H9 (cell line): ENCODE measurements at regions not wholly inside any gene's neighbourhood (a gene's known extent, or its start where the extent isn't known, plus 50 kb on each side); places are given as distances from the start of the nearest gene placed in this dataset.

Experiments
- DNase-seq: peaks from one replicate; pipeline ENCODE4 v3.0.0-alpha.2; 2017
- H2AFZ ChIP-seq: one replicate; pipeline ENCODE4 v1.6.1; 2013; ENCODE audit warnings: mild to moderate bottlenecking, low read length, control low read depth, moderate library complexity
- H2AK5ac ChIP-seq: 2 replicates; pipeline ENCODE4 v1.6.1; 2013; ENCODE audit warnings: low read length, control low read depth, mixed read lengths; ENCODE audit not compliant: insufficient read length
- H2BK120ac ChIP-seq: one replicate; pipeline ENCODE4 v1.6.1; 2013; ENCODE audit warnings: low read depth, mild to moderate bottlenecking, low read length, control low read depth, inconsistent platforms; ENCODE audit not compliant: poor library complexity, severe bottlenecking
- H2BK12ac ChIP-seq: 2 replicates; pipeline ENCODE4 v1.6.1; 2013; ENCODE audit warnings: low read length, control low read depth, mixed read lengths, low read depth; ENCODE audit not compliant: insufficient read length
- H2BK15ac ChIP-seq: 2 replicates; pipeline ENCODE4 v1.6.1; 2013; ENCODE audit warnings: low read depth, low read length, control low read depth
- H2BK20ac ChIP-seq: one replicate; pipeline ENCODE4 v1.6.1; 2013; ENCODE audit warnings: low read depth, mild to moderate bottlenecking, low read length, control low read depth, inconsistent platforms; ENCODE audit not compliant: poor library complexity, severe bottlenecking
- H2BK5ac ChIP-seq: 2 replicates; pipeline ENCODE4 v1.6.1; 2013; ENCODE audit warnings: low read length, control low read depth, mixed read lengths; ENCODE audit not compliant: insufficient read length
- H3K14ac ChIP-seq: 2 replicates; pipeline ENCODE4 v1.6.1; 2013; ENCODE audit warnings: low read length, control low read depth; ENCODE audit not compliant: insufficient read depth
- H3K18ac ChIP-seq: 2 replicates; pipeline ENCODE4 v1.6.1; 2013; ENCODE audit warnings: low read depth, mild to moderate bottlenecking, mixed read lengths, low read length, control low read depth; ENCODE audit not compliant: insufficient read length
- H3K23ac ChIP-seq: 2 replicates; pipeline ENCODE4 v1.6.1; 2013; ENCODE audit warnings: low read length, control low read depth, mixed read lengths, low read depth; ENCODE audit not compliant: insufficient read length
- H3K23me2 ChIP-seq: 2 replicates; pipeline ENCODE4 v1.6.1; 2013; ENCODE audit warnings: low read depth, mild to moderate bottlenecking, mixed read lengths, low read length, control low read depth; ENCODE audit not compliant: insufficient read length, poor library complexity, severe bottlenecking
- H3K27ac ChIP-seq: 2 replicates; pipeline ENCODE4 v1.5.1; 2013; ENCODE audit warnings: low read length, control low read depth, mixed read lengths, low read depth; ENCODE audit not compliant: insufficient read length
- H3K27me3 ChIP-seq: 2 replicates; pipeline ENCODE4 v1.6.1; 2013; ENCODE audit warnings: low read length, control low read depth, inconsistent platforms; ENCODE audit not compliant: insufficient read depth
- H3K4ac ChIP-seq: 2 replicates; pipeline ENCODE4 v1.6.1; 2013; ENCODE audit warnings: low read depth, mild to moderate bottlenecking, control low read depth, inconsistent platforms, low read length, moderate library complexity
- H3K4me1 ChIP-seq: 2 replicates; pipeline ENCODE4 v1.6.1; 2013; ENCODE audit warnings: low read length, control low read depth, inconsistent platforms; ENCODE audit not compliant: insufficient read depth
- H3K4me2 ChIP-seq: 2 replicates; pipeline ENCODE4 v1.6.1; 2013; ENCODE audit warnings: low read length, control low read depth, mixed read lengths; ENCODE audit not compliant: insufficient read length, insufficient read depth
- H3K56ac ChIP-seq: 2 replicates; pipeline ENCODE4 v1.6.1; 2013; ENCODE audit warnings: low read depth, mild to moderate bottlenecking, mixed read lengths, low read length, control low read depth; ENCODE audit not compliant: insufficient read length
- H3K79me1 ChIP-seq: 2 replicates; pipeline ENCODE4 v1.6.1; 2013; ENCODE audit warnings: low read depth, mild to moderate bottlenecking, moderate library complexity, low read length, control low read depth, inconsistent platforms; ENCODE audit not compliant: insufficient read depth, poor library complexity, severe bottlenecking
- H3K79me2 ChIP-seq: 2 replicates; pipeline ENCODE4 v1.6.1; 2013; ENCODE audit warnings: low read length, control low read depth, inconsistent platforms; ENCODE audit not compliant: insufficient read depth
- H3K9ac ChIP-seq: 2 replicates; pipeline ENCODE4 v1.6.1; 2013; ENCODE audit warnings: low read length, control low read depth, mixed read lengths; ENCODE audit not compliant: insufficient read length; ENCODE audit errors: extremely low read depth
- H3K9me3 ChIP-seq: one replicate; pipeline ENCODE4 v1.6.1; 2013; ENCODE audit warnings: low read depth, low read length, inconsistent platforms; ENCODE audit not compliant: control insufficient read depth
- H3T11ph ChIP-seq: one replicate; pipeline ENCODE4 v1.6.1; 2013; ENCODE audit warnings: mild to moderate bottlenecking, low read length, control low read depth, inconsistent platforms
- H4K20me1 ChIP-seq: one replicate; pipeline ENCODE4 v1.6.1; 2013; ENCODE audit not compliant: control insufficient read depth, insufficient read length, insufficient read depth
- H4K5ac ChIP-seq: 2 replicates; pipeline ENCODE4 v1.6.1; 2013; ENCODE audit warnings: low read depth, mild to moderate bottlenecking, mixed read lengths, low read length, control low read depth; ENCODE audit not compliant: insufficient read length
- H4K8ac ChIP-seq: replicated peaks from 2 replicates; pipeline ENCODE4 v1.6.1; 2013; ENCODE audit warnings: low read length, control low read depth, mixed read lengths, low read depth; ENCODE audit not compliant: insufficient read length
- H4K91ac ChIP-seq: 2 replicates; pipeline ENCODE4 v1.6.1; 2013; ENCODE audit warnings: low read depth, mild to moderate bottlenecking, moderate library complexity, mixed read lengths, low read length, control low read depth; ENCODE audit not compliant: insufficient read length
- H3K27ac Mint-ChIP-seq, 3 experiments: 2 replicates in 2 of 3; 3 replicates in 1 of 3; pipeline ENCODE4 v1.8.0; 2020 to 2021; ENCODE audit warnings: mixed read lengths in 3 of 3, mild to moderate bottlenecking in 1 of 3, moderate library complexity in 1 of 3
- H3K27me3 Mint-ChIP-seq: 2 replicates; pipeline ENCODE4 v1.8.0; 2021; ENCODE audit warnings: low read depth, mild to moderate bottlenecking, moderate library complexity, mixed read lengths
- H3K36me3 Mint-ChIP-seq, 3 experiments: 2 replicates in 2 of 3; 3 replicates in 1 of 3; pipeline ENCODE4 v1.8.0; 2020 to 2021; ENCODE audit warnings: low read depth in 3 of 3, mixed read lengths in 3 of 3; ENCODE audit not compliant: insufficient read depth in 1 of 3
- H3K4me1 Mint-ChIP-seq, 2 experiments: 2 replicates each; pipeline ENCODE4 v1.8.0; 2020; ENCODE audit warnings: mixed read lengths in 2 of 2
- H3K4me3 Mint-ChIP-seq, 2 experiments: 2 replicates in 1 of 2; 3 replicates in 1 of 2; pipeline ENCODE4 v1.8.0; 2020 to 2021; ENCODE audit warnings: mild to moderate bottlenecking in 2 of 2, mixed read lengths in 2 of 2, moderate library complexity in 1 of 2
- H3K9me3 Mint-ChIP-seq, 2 experiments: 2 replicates in 1 of 2; 3 replicates in 1 of 2; pipeline ENCODE4 v1.8.0; 2020; ENCODE audit warnings: mild to moderate bottlenecking in 2 of 2, mixed read lengths in 2 of 2, moderate library complexity in 1 of 2
- CTCF ChIP-seq: fragments of 200-600 bp; sonication (generic); conservative IDR thresholded peaks from 3 replicates; pipeline ENCODE4 v1.8.0; 2021; ENCODE audit warnings: antibody characterized with exemption, mild to moderate bottlenecking
- WGBS: extraction: QIAGEN DNeasy Blood & Tissue Kit; methylation state at CpG from one replicate; pipeline ENCODE4 v1.1.7; 2013; ENCODE audit warnings: missing lambda C conversion rate, low lambda C conversion rate, mixed read lengths; ENCODE audit not compliant: insufficient read length; ENCODE audit errors: extremely low coverage; 5-methylcytosine and 5-hydroxymethylcytosine counted together

- H3K4me1 Mint-ChIP-seq, result peaks cover 0 to 11% of the 10 kb centered on the region in 2 experiments; a peak in 1 of 4 replicates
- Histone ChIP-seq H3K56ac (no peak overlapping the region), H2BK12ac (no peak overlapping the region), H3K23ac (no peak overlapping the region), H4K91ac (no peak overlapping the region), H3K4me1 (no peaks in the 10 kb centered on the region), H3K79me1 (no peaks in the 10 kb centered on the region), H3K4me2 (no peak overlapping the region), H4K5ac (no peak overlapping the region), H3K14ac (no peak overlapping the region), H2BK5ac (no peak overlapping the region), H3K23me2 (no peaks in the 10 kb centered on the region), H3K18ac (no peak overlapping the region), H2AFZ (no peak overlapping the region), H2BK120ac (no peak overlapping the region), H3K79me2 (no peaks in the 10 kb centered on the region), H2BK20ac (no peak overlapping the region), H4K8ac (no peak overlapping the region), H2BK15ac (no peak overlapping the region), H3K27me3 (no peaks in the 10 kb centered on the region), H3K9ac (no peak overlapping the region), H3K27ac (no peak overlapping the region), H3K4ac (no peak overlapping the region), H4K20me1 (no peaks in the 10 kb centered on the region), H2AK5ac (no peak overlapping the region), H3T11ph (no peak overlapping the region), H3K9me3 (no peaks in the 10 kb centered on the region)
- DNase-seq, result no peak
- no CpG with 5 or more reads among the region's 1 CpG for WGBS
- no peaks in the 10 kb centered on the region for H3K27me3 Mint-ChIP-seq
- H3K4me3 Mint-ChIP-seq, result no peak overlapping the region
- no peaks in the 10 kb centered on the region for H3K9me3 Mint-ChIP-seq
- H3K36me3 Mint-ChIP-seq, result no peaks in the 10 kb centered on the region
- no peak overlapping the region for H3K27ac Mint-ChIP-seq
- no peak for TF ChIP-seq CTCF
Measured at GRCh38 chr1:219404629-219405028, 208.3 kb downstream of the ZC3H11B start.
